OCI-LY3 (cell line): ENCODE measurements at regions not wholly inside any gene's neighbourhood (a gene's known extent, or its start where the extent isn't known, plus 50 kb on each side); places are given as distances from the start of the nearest gene placed in this dataset.

Source experiments
- EZH2phosphoT487 ChIP-seq: fragments of 200-600 bp; shearing (Covaris generic); IDR thresholded peaks from 2 replicates; pipeline ENCODE4 v1.6.1; 2018; ENCODE audit warnings: antibody characterized with exemption, mixed run types, low read depth
- TF ChIP-seq, protein P1 (sequence below): fragments of 200-600, 300-600 bp; sonication (generic); IDR thresholded peaks from 2 replicates; pipeline ENCODE4 v1.5.1; 2014; ENCODE audit warnings: antibody characterized with exemption, low read length, low read depth

DNA sequence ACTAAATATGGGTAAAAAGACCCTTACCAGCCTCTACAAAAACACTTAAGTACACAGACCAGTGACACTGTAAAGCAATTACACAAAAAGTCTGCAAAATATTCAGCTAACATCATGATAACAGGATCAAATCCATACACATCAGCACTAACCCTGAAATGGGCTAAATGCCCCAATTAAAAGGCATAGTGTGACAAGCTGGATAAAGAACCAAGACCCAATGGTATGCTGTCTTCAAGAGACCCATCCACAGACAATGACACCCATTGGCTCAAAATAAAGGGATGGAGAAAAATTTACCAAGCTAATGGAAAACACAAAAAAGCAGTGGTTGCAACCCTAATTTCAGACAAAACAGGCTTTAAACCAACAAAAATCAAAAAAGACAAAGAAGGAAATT, 221.0 kb upstream of the ISL1 start:
- TF ChIP-seq, protein P1, sequence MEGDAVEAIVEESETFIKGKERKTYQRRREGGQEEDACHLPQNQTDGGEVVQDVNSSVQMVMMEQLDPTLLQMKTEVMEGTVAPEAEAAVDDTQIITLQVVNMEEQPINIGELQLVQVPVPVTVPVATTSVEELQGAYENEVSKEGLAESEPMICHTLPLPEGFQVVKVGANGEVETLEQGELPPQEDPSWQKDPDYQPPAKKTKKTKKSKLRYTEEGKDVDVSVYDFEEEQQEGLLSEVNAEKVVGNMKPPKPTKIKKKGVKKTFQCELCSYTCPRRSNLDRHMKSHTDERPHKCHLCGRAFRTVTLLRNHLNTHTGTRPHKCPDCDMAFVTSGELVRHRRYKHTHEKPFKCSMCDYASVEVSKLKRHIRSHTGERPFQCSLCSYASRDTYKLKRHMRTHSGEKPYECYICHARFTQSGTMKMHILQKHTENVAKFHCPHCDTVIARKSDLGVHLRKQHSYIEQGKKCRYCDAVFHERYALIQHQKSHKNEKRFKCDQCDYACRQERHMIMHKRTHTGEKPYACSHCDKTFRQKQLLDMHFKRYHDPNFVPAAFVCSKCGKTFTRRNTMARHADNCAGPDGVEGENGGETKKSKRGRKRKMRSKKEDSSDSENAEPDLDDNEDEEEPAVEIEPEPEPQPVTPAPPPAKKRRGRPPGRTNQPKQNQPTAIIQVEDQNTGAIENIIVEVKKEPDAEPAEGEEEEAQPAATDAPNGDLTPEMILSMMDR: no peak
- no peak for TF ChIP-seq EZH2phosphoT487
